Progenitor cell of endocrine pancreas (in vitro differentiated cells): ENCODE measurements at regions not wholly inside any gene's neighbourhood (a gene's known extent, or its start where the extent isn't known, plus 50 kb on each side); places are given as distances from the start of the nearest gene placed in this dataset.

ENCODE experiments used
- DNase-seq: peaks from one replicate; pipeline ENCODE4 v3.0.0; 2021; ENCODE audit warnings: low spot score; ENCODE audit not compliant: unreplicated experiment
- H3K27ac Mint-ChIP-seq: 2 replicates; pipeline ENCODE4 v1.8.0; 2021; ENCODE audit warnings: mild to moderate bottlenecking, moderate library complexity, mixed read lengths
- H3K27me3 Mint-ChIP-seq: 2 replicates; pipeline ENCODE4 v1.8.0; 2021; ENCODE audit warnings: mixed read lengths
- H3K36me3 Mint-ChIP-seq: 2 replicates; pipeline ENCODE4 v1.8.0; 2022; ENCODE audit warnings: mixed read lengths; ENCODE audit not compliant: insufficient read depth
- H3K4me1 Mint-ChIP-seq: 2 replicates; pipeline ENCODE4 v1.8.0; 2021; ENCODE audit warnings: low read depth, mixed read lengths
- H3K4me3 Mint-ChIP-seq: 2 replicates; pipeline ENCODE4 v1.8.0; 2021; ENCODE audit warnings: low read depth, mild to moderate bottlenecking, moderate library complexity, mixed read lengths
- H3K9me3 Mint-ChIP-seq: 2 replicates; pipeline ENCODE4 v1.8.0; 2021; ENCODE audit warnings: low read depth, mixed read lengths
- TF ChIP-seq, protein P1 (sequence below): fragments of 200-600 bp; sonication (generic); IDR thresholded peaks from one replicate; pipeline ENCODE4 v1.5.0; 2021; ENCODE audit warnings: antibody characterized with exemption, mild to moderate bottlenecking; ENCODE audit not compliant: unreplicated experiment

DNA sequence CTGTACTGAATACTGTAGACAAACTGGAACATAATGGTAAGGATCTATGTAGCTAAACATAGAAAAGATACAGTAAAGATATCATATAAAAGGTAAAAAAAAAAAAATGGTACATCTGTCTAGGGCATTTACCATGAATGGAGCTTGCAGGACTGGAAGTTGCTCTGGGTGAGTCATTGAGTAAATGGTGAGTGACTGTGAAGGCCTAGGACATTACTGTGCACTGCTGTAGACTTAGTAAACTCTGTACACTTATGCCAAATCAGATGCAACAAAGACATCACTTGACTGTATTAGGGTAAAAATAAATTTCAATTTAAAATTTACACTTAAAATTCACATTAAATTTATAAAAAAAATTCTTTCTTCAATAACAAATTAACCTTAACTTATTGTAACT, 281.3 kb upstream of the LMCD1 start:
- Mint-ChIP-seq H3K4me1 (no peaks in the 10 kb centered on the region), H3K9me3 (no peaks in the 10 kb centered on the region), H3K27me3 (no peaks in the 10 kb centered on the region), H3K36me3 (no peaks in the 10 kb centered on the region), H3K27ac (no peak overlapping the region), H3K4me3 (no peak overlapping the region)
- TF ChIP-seq, protein P1, sequence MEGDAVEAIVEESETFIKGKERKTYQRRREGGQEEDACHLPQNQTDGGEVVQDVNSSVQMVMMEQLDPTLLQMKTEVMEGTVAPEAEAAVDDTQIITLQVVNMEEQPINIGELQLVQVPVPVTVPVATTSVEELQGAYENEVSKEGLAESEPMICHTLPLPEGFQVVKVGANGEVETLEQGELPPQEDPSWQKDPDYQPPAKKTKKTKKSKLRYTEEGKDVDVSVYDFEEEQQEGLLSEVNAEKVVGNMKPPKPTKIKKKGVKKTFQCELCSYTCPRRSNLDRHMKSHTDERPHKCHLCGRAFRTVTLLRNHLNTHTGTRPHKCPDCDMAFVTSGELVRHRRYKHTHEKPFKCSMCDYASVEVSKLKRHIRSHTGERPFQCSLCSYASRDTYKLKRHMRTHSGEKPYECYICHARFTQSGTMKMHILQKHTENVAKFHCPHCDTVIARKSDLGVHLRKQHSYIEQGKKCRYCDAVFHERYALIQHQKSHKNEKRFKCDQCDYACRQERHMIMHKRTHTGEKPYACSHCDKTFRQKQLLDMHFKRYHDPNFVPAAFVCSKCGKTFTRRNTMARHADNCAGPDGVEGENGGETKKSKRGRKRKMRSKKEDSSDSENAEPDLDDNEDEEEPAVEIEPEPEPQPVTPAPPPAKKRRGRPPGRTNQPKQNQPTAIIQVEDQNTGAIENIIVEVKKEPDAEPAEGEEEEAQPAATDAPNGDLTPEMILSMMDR = no peak
- no peak for DNase-seq

GRCh38 chr3:8223766-8224165, 277.9 kb upstream of the LMCD1 start:
- Mint-ChIP-seq H3K27me3 (no peaks in the 10 kb centered on the region), H3K36me3 (no peaks in the 10 kb centered on the region), H3K27ac (no peak overlapping the region), H3K9me3 (peaks cover 2% of the 10 kb centered on the region), H3K4me1 (no peaks in the 10 kb centered on the region), H3K4me3 (no peak overlapping the region)
- TF ChIP-seq, protein P1 = no peak
- DNase-seq = no peak

- no peak overlapping the region for H3K4me3 Mint-ChIP-seq
- H3K27me3 Mint-ChIP-seq = no peaks in the 10 kb centered on the region
- H3K9me3 Mint-ChIP-seq = peaks cover 2% of the 10 kb centered on the region
- no peak for DNase-seq
- TF ChIP-seq, protein P1 = no peak
- no peak overlapping the region for H3K27ac Mint-ChIP-seq
- H3K4me1 Mint-ChIP-seq = no peaks in the 10 kb centered on the region
- no peaks in the 10 kb centered on the region for H3K36me3 Mint-ChIP-seq
Observed at GRCh38 chr3:8224941-8225340, 276.7 kb upstream of the LMCD1 start.

GRCh38 chr3:8233938-8234337, 267.7 kb upstream of the LMCD1 start:
- no peaks in the 10 kb centered on the region for H3K4me1 Mint-ChIP-seq
- no peaks in the 10 kb centered on the region for H3K9me3 Mint-ChIP-seq
- H3K4me3 Mint-ChIP-seq = no peak overlapping the region
- no peak overlapping the region for H3K27ac Mint-ChIP-seq
- no peaks in the 10 kb centered on the region for H3K27me3 Mint-ChIP-seq
- TF ChIP-seq, protein P1 = no peak
- H3K36me3 Mint-ChIP-seq = no peaks in the 10 kb centered on the region
- DNase-seq = no peak

DNA sequence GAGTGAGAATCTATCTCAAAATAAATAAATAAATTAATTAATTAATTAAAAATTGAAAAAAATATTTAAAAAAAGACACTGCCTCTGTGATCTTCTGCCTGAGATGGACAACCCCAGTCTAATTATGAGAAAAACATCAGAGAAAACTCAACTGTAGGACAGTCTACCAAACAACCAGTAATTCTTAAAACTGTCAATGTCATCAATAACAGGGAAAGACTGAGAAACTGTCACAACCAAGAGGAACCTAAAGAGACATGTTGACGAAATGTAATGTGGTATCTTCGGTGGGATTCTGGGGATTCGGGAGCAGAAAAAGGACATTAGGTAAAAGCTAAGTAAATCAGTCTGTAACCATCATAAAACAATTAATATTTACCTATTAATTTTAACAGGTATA, 265.4 kb upstream of the LMCD1 start:
- Mint-ChIP-seq H3K9me3 (no peaks in the 10 kb centered on the region), H3K36me3 (no peaks in the 10 kb centered on the region), H3K27ac (no peak overlapping the region), H3K4me3 (no peak overlapping the region), H3K27me3 (no peaks in the 10 kb centered on the region), H3K4me1 (no peaks in the 10 kb centered on the region)
- TF ChIP-seq, protein P1 = no peak
- DNase-seq = no peak
